Neural cell (in vitro differentiated cells): ENCODE measurements at regions not wholly inside any gene's neighbourhood (a gene's known extent, or its start where the extent isn't known, plus 50 kb on each side); places are given as distances from the start of the nearest gene placed in this dataset.
A peak's percentile ranks its signal among the peaks of the same experiment; 100 is the strongest.

ENCODE experiments used
- H2AFZ ChIP-seq: fragments of 200-600, 300-800 bp; sonication (generic), shearing (Covaris generic); 2 replicates; pipeline ENCODE4 v1.6.0; 2014; ENCODE audit warnings: low read depth, mild to moderate bottlenecking, antibody characterized with exemption, low read length, moderate library complexity
- H3F3A ChIP-seq: fragments of 200-600 bp; shearing (Covaris generic); 2 replicates; pipeline ENCODE4 v1.6.1; 2016; ENCODE audit warnings: mild to moderate bottlenecking, moderate library complexity, mixed read lengths, antibody characterized with exemption, low read length; ENCODE audit not compliant: insufficient read depth, poor library complexity, severe bottlenecking
- H3K27ac ChIP-seq: fragments of 200-600, 300-800 bp; sonication (generic), shearing (Covaris generic); 2 replicates; pipeline ENCODE4 v1.5.1; 2014; ENCODE audit warnings: mild to moderate bottlenecking, low read length, moderate library complexity
- H3K27me3 ChIP-seq: fragments of 300-800, 200-600 bp; sonication (generic), shearing (Covaris generic); 2 replicates; pipeline ENCODE4 v1.6.0; 2014; ENCODE audit warnings: mild to moderate bottlenecking, low read depth, low read length, moderate library complexity; ENCODE audit not compliant: insufficient read depth
- H3K36me3 ChIP-seq: fragments of 300-800, 200-600 bp; sonication (generic), shearing (Covaris generic); 2 replicates; pipeline ENCODE4 v1.5.1; 2014; ENCODE audit warnings: mild to moderate bottlenecking, antibody characterized with exemption, low read length, moderate library complexity; ENCODE audit not compliant: insufficient read depth
- H3K4me2 ChIP-seq: fragments of 300-800, 200-600 bp; sonication (generic), shearing (Covaris generic); 2 replicates; pipeline ENCODE4 v1.6.0; 2014; ENCODE audit warnings: mild to moderate bottlenecking, low read length
- H3K4me3 ChIP-seq: fragments of 300-800, 200-600 bp; sonication (generic), shearing (Covaris generic); 2 replicates; pipeline ENCODE4 v1.5.1; 2014; ENCODE audit warnings: mild to moderate bottlenecking, low read length, moderate library complexity
- H3K79me2 ChIP-seq: fragments of 200-600 bp; shearing (Covaris generic); replicated peaks from 2 replicates; pipeline ENCODE4 v1.6.0; 2014; ENCODE audit warnings: mild to moderate bottlenecking, low read length, moderate library complexity; ENCODE audit not compliant: insufficient read depth
- H3K9ac ChIP-seq: fragments of 300-800, 200-600 bp; sonication (generic), shearing (Covaris generic); 2 replicates; pipeline ENCODE4 v1.6.1; 2016; ENCODE audit warnings: mild to moderate bottlenecking, low read length, mixed read lengths
- H3K9me2 ChIP-seq: fragments of 200-600 bp; shearing (Covaris generic); 2 replicates; pipeline ENCODE4 v1.6.1; 2016; ENCODE audit warnings: mild to moderate bottlenecking, low read length, mixed read lengths; ENCODE audit not compliant: insufficient read depth
- H3K9me3 ChIP-seq: fragments of 200-600, 300-800 bp; sonication (generic), shearing (Covaris generic); 2 replicates; pipeline ENCODE4 v1.6.1; 2016; ENCODE audit warnings: mild to moderate bottlenecking, mixed run types, low read length, moderate library complexity, mixed read lengths
- H4K20me1 ChIP-seq: fragments of 200-600 bp; shearing (Covaris generic); 2 replicates; pipeline ENCODE4 v1.6.1; 2016; ENCODE audit warnings: mild to moderate bottlenecking, mixed run types; ENCODE audit not compliant: insufficient read depth
- CTCF ChIP-seq: fragments of 450-650 bp; IDR thresholded peaks from 2 replicates; pipeline ENCODE4 v1.5.1; 2014; ENCODE audit warnings: antibody characterized with exemption, mild to moderate bottlenecking, moderate library complexity; ENCODE audit not compliant: poor library complexity, severe bottlenecking
- EP300 ChIP-seq: fragments of 450-650 bp; conservative IDR thresholded peaks from 2 replicates; pipeline ENCODE4 v1.6.1; 2014; ENCODE audit warnings: antibody characterized with exemption, mild to moderate bottlenecking, moderate library complexity; ENCODE audit not compliant: poor library complexity, severe bottlenecking
- EZH2 ChIP-seq: fragments of 200-600, 300-800 bp; shearing (Covaris generic), sonication (generic); IDR thresholded peaks from 2 replicates; pipeline ENCODE4 v1.6.1; 2014; ENCODE audit warnings: antibody characterized with exemption, low read length, borderline replicate concordance, mild to moderate bottlenecking; ENCODE audit not compliant: insufficient read depth, poor library complexity, severe bottlenecking
- MXI1 ChIP-seq: fragments of 450-650 bp; conservative IDR thresholded peaks from 2 replicates; pipeline ENCODE4 v1.6.1; 2014; ENCODE audit warnings: antibody characterized with exemption, mild to moderate bottlenecking; ENCODE audit not compliant: poor library complexity, severe bottlenecking
- POLR2AphosphoS5 ChIP-seq: IDR thresholded peaks from 2 replicates; pipeline ENCODE4 v1.6.1; 2012
- RAD21 ChIP-seq: fragments of 450-650 bp; conservative IDR thresholded peaks from 2 replicates; pipeline ENCODE4 v1.6.1; 2014; ENCODE audit warnings: antibody characterized with exemption, mild to moderate bottlenecking, moderate library complexity
- REST ChIP-seq: IDR thresholded peaks from 2 replicates; pipeline ENCODE4 v1.6.1; 2012; ENCODE audit warnings: borderline replicate concordance
- SMC3 ChIP-seq: fragments of 450-650 bp; conservative IDR thresholded peaks from 2 replicates; pipeline ENCODE4 v1.6.1; 2014; ENCODE audit warnings: antibody characterized with exemption, mild to moderate bottlenecking, moderate library complexity; ENCODE audit not compliant: poor library complexity
- TAF1 ChIP-seq: IDR thresholded peaks from 2 replicates; pipeline ENCODE4 v1.6.1; 2012; ENCODE audit warnings: low read depth

- Histone ChIP-seq H3K4me3 (no peak overlapping the region), H3K27ac (no peak overlapping the region), H3K36me3 (no peaks in the 10 kb centered on the region), H3K4me2 (no peak overlapping the region), H3K27me3 (no peaks in the 10 kb centered on the region), H3K9ac (no peak overlapping the region), H4K20me1 (no peaks in the 10 kb centered on the region), H3K9me3 (peaks cover 6% of the 10 kb centered on the region), H3K9me2 (no peaks in the 10 kb centered on the region), H3F3A (no peaks in the 10 kb centered on the region), H3K79me2 (no peaks in the 10 kb centered on the region), H2AFZ (no peak overlapping the region)
- TF ChIP-seq REST (no peak), RAD21 (no peak), MXI1 (no peak), EP300 (no peak), TAF1 (no peak), POLR2AphosphoS5 (no peak), EZH2 (no peak), CTCF (no peak)
Measured at GRCh38 chr12:38137716-38138115, 178.9 kb upstream of the ALG10B start.

- H3K4me3 ChIP-seq = no peak overlapping the region
- no peaks in the 10 kb centered on the region for H3K9me2 ChIP-seq
- H3K27me3 ChIP-seq = no peaks in the 10 kb centered on the region
- no peak overlapping the region for H2AFZ ChIP-seq
- H4K20me1 ChIP-seq = no peaks in the 10 kb centered on the region
- H3K4me2 ChIP-seq = no peak overlapping the region
- no peaks in the 10 kb centered on the region for H3K79me2 ChIP-seq
- no peak overlapping the region for H3K27ac ChIP-seq
- H3K36me3 ChIP-seq = no peaks in the 10 kb centered on the region
- peaks cover 6% of the 10 kb centered on the region for H3K9me3 ChIP-seq
- no peaks in the 10 kb centered on the region for H3F3A ChIP-seq
- no peak overlapping the region for H3K9ac ChIP-seq
- TF ChIP-seq REST = no peak
- TF ChIP-seq MXI1 = no peak
- no peak for TF ChIP-seq EZH2
- TF ChIP-seq POLR2AphosphoS5 = no peak
- TF ChIP-seq RAD21 = peak; percentile 80
- TF ChIP-seq SMC3 = peak; percentile 80
- TF ChIP-seq TAF1 = no peak
- TF ChIP-seq CTCF = peak; percentile 83
- no peak for TF ChIP-seq EP300
Measured at GRCh38 chr12:38138225-38139221, 178.1 kb upstream of the ALG10B start.
